H1 (cell line): ENCODE measurements at regions not wholly inside any gene's neighbourhood (a gene's known extent, or its start where the extent isn't known, plus 50 kb on each side); places are given as distances from the start of the nearest gene placed in this dataset.

ENCODE experiments used
- CTCF ChIA-PET: fragments of 300-600 bp; sonication (Branson Sonifier 250); formaldehyde crosslinking; loops from one replicate; lab custom pipeline; 2021; ENCODE audit not compliant: partially characterized antibody; lab: Charles Lee
- POLR2A ChIA-PET: fragments of 300-600 bp; sonication (Branson Sonifier 250); formaldehyde crosslinking; loops from one replicate; lab custom pipeline; 2021; ENCODE audit warnings: inconsistent platforms; ENCODE audit not compliant: partially characterized antibody; lab: Charles Lee
- DNase-seq, 2 experiments: peaks; one replicate each; pipeline versions ENCODE4 v3.0.0 to v3.0.0-alpha.2; 2010 to 2022; ENCODE audit warnings: low spot score in 2 of 2, low read depth in 1 of 2, mixed read lengths in 1 of 2
- FAIRE-seq: peaks from 2 replicates; lab custom pipeline; 2011; peaks lifted over from hg19 to GRCh38; lab: Jason Lieb, UNC
- H2AFZ ChIP-seq: 2 replicates; pipeline ENCODE4 v1.8.1; 2012; ENCODE audit warnings: low read length, inconsistent platforms
- H2AK5ac ChIP-seq: 2 replicates; pipeline ENCODE4 v1.6.1; 2013; ENCODE audit warnings: low read depth, low read length
- H2BK120ac ChIP-seq: replicated peaks from 2 replicates; pipeline ENCODE3; 2013; ENCODE audit warnings: low read depth, low read length, inconsistent platforms
- H2BK12ac ChIP-seq: 2 replicates; pipeline ENCODE4 v1.6.1; 2013; ENCODE audit warnings: low read depth, low read length
- H2BK15ac ChIP-seq: 2 replicates; pipeline ENCODE4 v1.6.1; 2013; ENCODE audit warnings: low read length
- H2BK20ac ChIP-seq: 2 replicates; pipeline ENCODE4 v1.6.1; 2013; ENCODE audit warnings: low read length
- H2BK5ac ChIP-seq: 2 replicates; pipeline ENCODE4 v1.6.1; 2013; ENCODE audit warnings: low read depth, low read length
- H3K14ac ChIP-seq: 2 replicates; pipeline ENCODE4 v1.6.1; 2013; ENCODE audit warnings: inconsistent platforms; ENCODE audit not compliant: insufficient read length
- H3K18ac ChIP-seq: 2 replicates; pipeline ENCODE4 v1.6.1; 2013; ENCODE audit warnings: low read length; ENCODE audit errors: extremely low read depth
- H3K23ac ChIP-seq: 2 replicates; pipeline ENCODE4 v1.6.1; 2013; ENCODE audit warnings: inconsistent platforms; ENCODE audit not compliant: insufficient read length
- H3K23me2 ChIP-seq: 2 replicates; pipeline ENCODE4 v1.6.1; 2013; ENCODE audit warnings: low read depth, low read length
- H3K27ac ChIP-seq: 2 replicates; pipeline ENCODE4 v1.6.1; 2011; ENCODE audit warnings: low read depth, low read length, inconsistent platforms
- H3K27me3 ChIP-seq, 4 experiments: replicated peaks in 1 of 4; 1 replicate in 1 of 4; 2 replicates in 3 of 4; pipeline versions ENCODE4 v1.6.1 to v1.8.1; 2011 to 2013; ENCODE audit warnings: low read length in 3 of 4, mild to moderate bottlenecking in 3 of 4, inconsistent platforms in 2 of 4, mixed read lengths in 2 of 4, moderate library complexity in 1 of 4; ENCODE audit not compliant: control insufficient read depth in 3 of 4, insufficient read depth in 3 of 4; ENCODE audit errors: extremely low read depth in 1 of 4
- H3K36me3 ChIP-seq, 4 experiments: 2 replicates each; pipeline versions ENCODE4 v1.6.1 to v1.8.1; 2011 to 2013; ENCODE audit warnings: mild to moderate bottlenecking in 4 of 4, low read length in 3 of 4, moderate library complexity in 2 of 4, control low read depth in 1 of 4, inconsistent platforms in 1 of 4; ENCODE audit not compliant: insufficient read depth in 4 of 4, control insufficient read depth in 2 of 4
- H3K4ac ChIP-seq: replicated peaks from 2 replicates; pipeline ENCODE3; 2013; ENCODE audit warnings: low read length, low read depth, mixed read lengths, inconsistent platforms; ENCODE audit not compliant: insufficient read length
- H3K4me1 ChIP-seq, 4 experiments: replicated peaks in 1 of 4; 1 replicate in 1 of 4; 2 replicates in 3 of 4; pipeline versions ENCODE4 v1.6.1 to v1.8.1; 2011 to 2013; ENCODE audit warnings: low read length in 3 of 4, inconsistent platforms in 2 of 4, mixed read lengths in 1 of 4; ENCODE audit not compliant: insufficient read depth in 4 of 4, control insufficient read depth in 3 of 4
- H3K4me2 ChIP-seq, 2 experiments: 2 replicates each; pipeline versions ENCODE4 v1.6.1 to v1.8.1; 2011 to 2013; ENCODE audit warnings: low read depth in 2 of 2, low read length in 2 of 2, control low read depth in 1 of 2, inconsistent platforms in 1 of 2, mild to moderate bottlenecking in 1 of 2; ENCODE audit not compliant: insufficient read depth in 1 of 2
- H3K4me3 ChIP-seq, 4 experiments: fragments of 200-600, 300-600 bp in 1 of 4; sonication (generic), shearing (Covaris generic), sonication (Bioruptor Twin) in 1 of 4; 2 replicates each; pipeline versions ENCODE4 v1.5.1 to v1.8.1; 2011 to 2016; ENCODE audit warnings: low read length in 4 of 4, low read depth in 3 of 4, control low read depth in 2 of 4, inconsistent platforms in 2 of 4, mild to moderate bottlenecking in 2 of 4, mixed read lengths in 1 of 4, moderate library complexity in 1 of 4; ENCODE audit not compliant: insufficient read depth in 2 of 4; ENCODE audit errors: extremely low read depth in 1 of 4
- H3K56ac ChIP-seq: replicated peaks from 2 replicates; pipeline ENCODE3; 2013; ENCODE audit warnings: low read depth, mild to moderate bottlenecking, mixed read lengths, low read length, inconsistent platforms; ENCODE audit not compliant: insufficient read length
- H3K79me1 ChIP-seq: 2 replicates; pipeline ENCODE4 v1.6.1; 2013; ENCODE audit warnings: low read depth, low read length, control low read depth
- H3K79me2 ChIP-seq, 2 experiments: 2 replicates each; pipeline versions ENCODE4 v1.6.1 to v1.8.1; 2012 to 2013; ENCODE audit warnings: low read length in 2 of 2, mild to moderate bottlenecking in 2 of 2, inconsistent platforms in 1 of 2; ENCODE audit not compliant: insufficient read depth in 2 of 2, control insufficient read depth in 1 of 2
- H3K9ac ChIP-seq, 4 experiments: replicated peaks in 1 of 4; 1 replicate in 1 of 4; 2 replicates in 3 of 4; pipeline versions ENCODE4 v1.6.1 to v1.8.1; 2011 to 2013; ENCODE audit warnings: low read depth in 3 of 4, low read length in 3 of 4, control low read depth in 2 of 4, mild to moderate bottlenecking in 2 of 4, moderate library complexity in 2 of 4, inconsistent platforms in 1 of 4; ENCODE audit errors: extremely low read depth in 1 of 4
- H3K9me3 ChIP-seq, 2 experiments: 2 replicates each; pipeline versions ENCODE4 v1.6.1 to v1.8.1; 2012 to 2013; ENCODE audit warnings: mild to moderate bottlenecking in 2 of 2, moderate library complexity in 2 of 2, control low read depth in 1 of 2, inconsistent platforms in 1 of 2, low read depth in 1 of 2, low read length in 1 of 2, mixed read lengths in 1 of 2; ENCODE audit not compliant: insufficient read depth in 2 of 2
- H4K20me1 ChIP-seq, 2 experiments: replicated peaks in 1 of 2; 2 replicates each; pipeline versions ENCODE3 to v1.8.1; 2011 to 2013; ENCODE audit warnings: inconsistent platforms in 2 of 2, low read length in 2 of 2, mild to moderate bottlenecking in 1 of 2; ENCODE audit not compliant: insufficient read depth in 2 of 2, control insufficient read depth in 1 of 2
- H4K5ac ChIP-seq: 2 replicates; pipeline ENCODE4 v1.6.1; 2013; ENCODE audit warnings: low read length, low read depth, mixed read lengths, inconsistent platforms; ENCODE audit not compliant: insufficient read length
- H4K8ac ChIP-seq: 2 replicates; pipeline ENCODE4 v1.8.0; 2013; ENCODE audit warnings: mild to moderate bottlenecking, moderate library complexity, low read length, inconsistent platforms; ENCODE audit not compliant: insufficient read depth; ENCODE audit errors: extremely low read depth
- H4K91ac ChIP-seq: replicated peaks from 2 replicates; pipeline ENCODE3; 2013; ENCODE audit warnings: low read length, mixed read lengths, inconsistent platforms; ENCODE audit not compliant: insufficient read length
- EZH2 ChIP-seq: fragments of 200-600 bp; sonication (generic); IDR thresholded peaks from 2 replicates; pipeline ENCODE4 v1.7.1; 2012; ENCODE audit warnings: low read depth, mild to moderate bottlenecking, moderate library complexity, low read length, inconsistent platforms; ENCODE audit not compliant: severe bottlenecking
- WGBS, 2 experiments: shearing (Covaris generic) in 1 of 2; methylation state at CpG; one replicate each; pipeline versions ENCODE4 v1.1.6 to v1.1.7; 2013 to 2015; ENCODE audit warnings: low lambda C conversion rate in 2 of 2, mixed read lengths in 2 of 2, inconsistent platforms in 1 of 2, low coverage in 1 of 2, missing lambda C conversion rate in 1 of 2; ENCODE audit not compliant: insufficient replicate concordance in 2 of 2, insufficient coverage in 1 of 2, insufficient read length in 1 of 2; ENCODE audit errors: extremely low coverage in 1 of 2, missing lambda C conversion rate in 1 of 2; 5-methylcytosine and 5-hydroxymethylcytosine counted together

GRCh38 chr13:27371932-27372331 lies 52.5 kb upstream of the GTF3A start:
- CTCF ChIA-PET, result interaction anchor here (0.6 to 6.0 kb wide), 19 partner anchors 11 to 611 kb away, joined by 3 to 93 read pairs (median 4); partner anchors contain the start of gene GTF3A

More at GRCh38 chr13:27371932-27372331, 52.5 kb upstream of the GTF3A start:
- no peak for DNase-seq
- H3K27me3 ChIP-seq, result peaks cover 0 to 3% (median 1%) of the 10 kb centered on the region in 4 experiments; a peak in 2 of 7 replicates
- no peak overlapping the region for H2BK15ac ChIP-seq
- no peak overlapping the region for H2BK120ac ChIP-seq
- 97% methylated on average over 4 of the region's 5 CpGs; no CpG with 5 or more reads in 1 of the 2 experiments for WGBS, 2 experiments
- H4K8ac ChIP-seq, result no peak overlapping the region
- no peak overlapping the region for H3K9ac ChIP-seq
- H3K9me3 ChIP-seq, result no peaks in the 10 kb centered on the region
- H3K4me3 ChIP-seq, result no peak overlapping the region
- H3K4me2 ChIP-seq, result no peak overlapping the region
- H4K20me1 ChIP-seq, result no peaks in the 10 kb centered on the region
- no peak overlapping the region for H3K27ac ChIP-seq
- H2BK12ac ChIP-seq, result no peak overlapping the region
- no peak overlapping the region for H3K18ac ChIP-seq
- no peak overlapping the region for H2BK5ac ChIP-seq
- H2AFZ ChIP-seq, result no peak overlapping the region
- H3K4me1 ChIP-seq, result peaks cover 0 to 5% (median 3%) of the 10 kb centered on the region in 4 experiments; a peak in 2 of 7 replicates
- no peaks in the 10 kb centered on the region for H3K36me3 ChIP-seq
- H3K23ac ChIP-seq, result no peak overlapping the region
- H3K79me1 ChIP-seq, result no peaks in the 10 kb centered on the region
- no peak overlapping the region for H3K56ac ChIP-seq
- no peak for TF ChIP-seq EZH2
- no peak overlapping the region for H4K91ac ChIP-seq
- no peak overlapping the region for H3K4ac ChIP-seq
- no peak for FAIRE-seq
- H3K79me2 ChIP-seq, result no peaks in the 10 kb centered on the region
- POLR2A ChIA-PET, result no interaction called here
- H3K14ac ChIP-seq, result no peak overlapping the region
- no peak overlapping the region for H4K5ac ChIP-seq
- H3K23me2 ChIP-seq, result no peaks in the 10 kb centered on the region
- no peak overlapping the region for H2AK5ac ChIP-seq
- no peak overlapping the region for H2BK20ac ChIP-seq
